Endodermal cell (in vitro differentiated cells): ENCODE measurements at regions not wholly inside any gene's neighbourhood (a gene's known extent, or its start where the extent isn't known, plus 50 kb on each side); places are given as distances from the start of the nearest gene placed in this dataset.

Experiments
- DNase-seq: peaks from one replicate; pipeline ENCODE4 v3.0.0-alpha.2; 2017
- H3K27ac ChIP-seq: 2 replicates; pipeline ENCODE4 v1.5.1; 2013; ENCODE audit warnings: mild to moderate bottlenecking, low read depth, low read length, moderate library complexity
- H3K27me3 ChIP-seq: 2 replicates; pipeline ENCODE4 v1.6.1; 2013; ENCODE audit warnings: mild to moderate bottlenecking, low read length, moderate library complexity; ENCODE audit not compliant: insufficient read depth, control insufficient read depth, poor library complexity, severe bottlenecking
- H3K36me3 ChIP-seq: 2 replicates; pipeline ENCODE4 v1.7.0; 2013; ENCODE audit warnings: mild to moderate bottlenecking, low read length, moderate library complexity; ENCODE audit not compliant: control insufficient read depth, insufficient read depth
- H3K4me1 ChIP-seq: one replicate; pipeline ENCODE4 v1.7.0; 2013; ENCODE audit warnings: low read length; ENCODE audit not compliant: control insufficient read depth, insufficient read depth
- H3K4me3 ChIP-seq: 2 replicates; pipeline ENCODE4 v1.5.1; 2013; ENCODE audit warnings: mild to moderate bottlenecking, low read length, moderate library complexity
- H3K9ac ChIP-seq: 2 replicates; pipeline ENCODE4 v1.6.1; 2013; ENCODE audit warnings: mild to moderate bottlenecking, low read length, moderate library complexity; ENCODE audit not compliant: poor library complexity, severe bottlenecking; ENCODE audit errors: extremely low read depth
- H3K9me3 ChIP-seq: 2 replicates; pipeline ENCODE4 v1.6.1; 2013; ENCODE audit warnings: mild to moderate bottlenecking, low read length, moderate library complexity; ENCODE audit not compliant: control insufficient read depth
- H3K27ac Mint-ChIP-seq: 2 replicates; pipeline ENCODE4 v1.8.0; 2020; ENCODE audit warnings: mixed read lengths
- H3K27me3 Mint-ChIP-seq: 2 replicates; pipeline ENCODE4 v1.8.0; 2021; ENCODE audit warnings: mild to moderate bottlenecking, mixed read lengths; ENCODE audit not compliant: insufficient read depth
- H3K36me3 Mint-ChIP-seq: 2 replicates; pipeline ENCODE4 v1.8.0; 2020; ENCODE audit warnings: low read depth, mixed read lengths
- H3K4me1 Mint-ChIP-seq: 2 replicates; pipeline ENCODE4 v1.8.0; 2020; ENCODE audit warnings: mixed read lengths
- H3K4me3 Mint-ChIP-seq: 2 replicates; pipeline ENCODE4 v1.8.0; 2020; ENCODE audit warnings: mild to moderate bottlenecking, moderate library complexity, mixed read lengths
- H3K9me3 Mint-ChIP-seq: 2 replicates; pipeline ENCODE4 v1.8.0; 2020; ENCODE audit warnings: mild to moderate bottlenecking, mixed read lengths
- CTCF ChIP-seq: fragments of 200-600 bp; sonication (generic); conservative IDR thresholded peaks from 2 replicates; pipeline ENCODE4 v1.5.0; 2021; ENCODE audit warnings: antibody characterized with exemption, mild to moderate bottlenecking
- WGBS, 2 experiments: methylation state at CpG; one replicate each; pipeline versions ENCODE4 v1.1.5 to v1.1.7; 2013; ENCODE audit warnings: missing lambda C conversion rate in 2 of 2, mixed read lengths in 1 of 2; ENCODE audit not compliant: insufficient coverage in 1 of 2, insufficient read length in 1 of 2; 5-methylcytosine and 5-hydroxymethylcytosine counted together

DNA sequence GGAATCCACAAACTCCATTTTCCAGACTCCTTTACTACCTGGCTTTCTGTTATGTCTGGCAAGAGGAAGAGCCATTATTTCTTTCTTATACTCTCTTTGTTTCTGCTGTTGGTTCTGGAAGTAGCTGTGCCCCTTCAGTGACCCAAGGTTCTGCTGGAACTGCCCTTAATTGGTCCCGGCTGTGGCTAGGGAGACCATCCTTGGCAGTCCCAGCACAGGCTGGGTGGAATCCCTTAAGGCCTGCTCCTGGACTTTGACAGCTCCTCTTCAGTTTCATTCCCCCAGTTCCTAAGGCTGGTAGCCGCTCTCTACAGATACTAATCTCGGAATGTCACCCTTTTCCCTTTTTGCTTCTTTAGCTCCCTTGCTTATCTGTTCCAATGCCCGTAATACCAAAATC, 81.9 kb upstream of the GLIS3 start:
- Histone ChIP-seq H3K4me3 (no peak overlapping the region), H3K27ac (no peak overlapping the region), H3K27me3 (no peaks in the 10 kb centered on the region), H3K36me3 (no peaks in the 10 kb centered on the region), H3K9me3 (no peaks in the 10 kb centered on the region), H3K4me1 (no peaks in the 10 kb centered on the region), H3K9ac (no peak overlapping the region)
- no peak for DNase-seq
- Mint-ChIP-seq H3K9me3 (no peaks in the 10 kb centered on the region), H3K4me1 (no peaks in the 10 kb centered on the region), H3K27me3 (no peaks in the 10 kb centered on the region), H3K4me3 (no peak overlapping the region), H3K36me3 (no peaks in the 10 kb centered on the region), H3K27ac (no peak overlapping the region)
- no peak for TF ChIP-seq CTCF
- 85 to 100% methylated on average over 3 to 4 of the region's 4 CpGs for WGBS, 2 experiments

DNA sequence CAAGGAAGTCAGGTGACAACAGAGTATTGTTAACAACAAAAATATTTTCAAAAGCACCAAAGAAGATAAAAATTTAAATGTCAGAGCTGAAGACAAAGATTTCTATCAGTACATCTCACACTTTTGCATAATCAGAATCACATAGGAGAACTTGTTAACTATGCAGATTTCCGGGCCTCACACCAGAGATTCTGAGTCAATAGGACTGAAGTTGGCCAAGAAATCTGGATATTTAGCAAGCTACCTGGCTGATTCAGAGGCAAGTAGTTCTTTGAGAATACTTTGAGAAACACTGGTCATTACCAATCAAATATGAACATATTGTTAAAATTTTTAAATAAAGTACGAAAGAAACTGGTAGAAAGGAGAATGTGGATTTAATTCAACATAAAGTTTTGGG, 80.5 kb upstream of the GLIS3 start:
- Mint-ChIP-seq H3K27ac (no peak overlapping the region), H3K4me1 (no peaks in the 10 kb centered on the region), H3K9me3 (no peaks in the 10 kb centered on the region), H3K36me3 (no peaks in the 10 kb centered on the region), H3K27me3 (no peaks in the 10 kb centered on the region), H3K4me3 (no peak overlapping the region)
- WGBS, 2 experiments: 95 to 100% methylated on average over 2 of the region's 2 CpGs
- H3K4me1 ChIP-seq: no peaks in the 10 kb centered on the region
- H3K9me3 ChIP-seq: no peaks in the 10 kb centered on the region
- H3K27ac ChIP-seq: no peak overlapping the region
- TF ChIP-seq CTCF: no peak
- DNase-seq: no peak
- no peaks in the 10 kb centered on the region for H3K36me3 ChIP-seq
- H3K4me3 ChIP-seq: no peak overlapping the region
- no peak overlapping the region for H3K9ac ChIP-seq
- no peaks in the 10 kb centered on the region for H3K27me3 ChIP-seq

GRCh38 chr9:4375424-4376200, 75.7 kb upstream of the GLIS3 start:
- no peak overlapping the region for H3K27ac ChIP-seq
- no peak overlapping the region for H3K27ac Mint-ChIP-seq

More at GRCh38 chr9:4375424-4376200, 75.7 kb upstream of the GLIS3 start:
- Histone ChIP-seq H3K4me3 (no peak overlapping the region), H3K9me3 (no peaks in the 10 kb centered on the region), H3K27me3 (no peaks in the 10 kb centered on the region), H3K36me3 (no peaks in the 10 kb centered on the region), H3K9ac (no peak overlapping the region), H3K4me1 (no peaks in the 10 kb centered on the region)
- WGBS, 2 experiments: 74 to 75% methylated on average over 4 to 7 of the region's 7 CpGs
- H3K4me1 Mint-ChIP-seq: no peaks in the 10 kb centered on the region
- H3K4me3 Mint-ChIP-seq: no peak overlapping the region
- no peak for DNase-seq
- no peaks in the 10 kb centered on the region for H3K36me3 Mint-ChIP-seq
- H3K9me3 Mint-ChIP-seq: no peaks in the 10 kb centered on the region
- TF ChIP-seq CTCF: peak; percentile 66
- no peaks in the 10 kb centered on the region for H3K27me3 Mint-ChIP-seq
